ENCODE measurements at regions not wholly inside any gene's neighbourhood (a gene's known extent, or its start where the extent isn't known, plus 50 kb on each side); places are given as distances from the start of the nearest gene placed in this dataset.
"Not testable (repeated sequence)": the region's sequence is repeated elsewhere in the genome, so short reads cannot be mapped to it uniquely, and the experiment has no call there.

DNA sequence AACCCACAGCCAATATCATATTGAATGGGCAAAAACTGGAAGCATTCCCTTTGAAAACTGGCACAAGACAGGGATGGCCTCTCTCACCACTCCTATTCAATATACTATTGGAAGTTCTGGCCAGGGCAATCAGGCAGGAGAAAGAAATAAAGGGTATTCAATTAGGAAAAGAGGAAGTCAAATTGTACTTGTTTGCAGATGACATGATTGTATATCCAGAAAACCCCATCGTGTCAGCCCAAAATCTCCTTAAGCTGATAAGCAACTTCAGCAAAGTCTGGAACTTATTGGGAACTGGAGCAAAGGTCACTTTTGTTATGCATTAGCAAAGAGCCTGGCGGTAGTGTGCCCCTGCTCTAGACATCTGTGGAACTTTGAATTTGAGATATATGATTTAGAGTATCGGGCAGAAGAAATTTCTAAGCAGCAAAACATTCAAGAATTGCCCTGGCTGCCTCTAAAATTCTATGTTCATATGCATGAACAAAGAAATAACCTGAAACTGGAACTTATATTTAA lies 53.4 kb upstream of the PSMA1 start:
- FAIRE-seq: not testable (repeated sequence)

DNA sequence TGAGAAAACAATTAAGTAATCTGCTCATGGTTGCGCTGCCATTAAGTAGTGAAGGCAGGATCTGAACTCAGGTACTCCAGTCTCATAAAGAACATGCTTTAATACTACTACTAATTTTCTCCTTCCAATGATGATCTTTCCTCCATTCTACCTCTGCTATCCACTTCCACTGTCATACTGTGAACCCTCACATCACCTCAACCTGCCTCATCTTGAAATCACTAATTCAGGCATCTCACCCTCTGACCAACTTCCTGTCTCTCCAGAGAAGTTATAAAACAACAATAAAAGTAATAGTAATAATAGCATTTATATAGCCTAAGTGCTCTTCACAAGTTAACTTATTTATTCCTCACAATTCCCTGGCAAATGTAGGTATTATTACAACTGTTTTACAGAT lies 57.1 kb upstream of the PSMA1 start:
- no peak for FAIRE-seq
- DNase-seq (ENCODE audit: low spot score): no peak

More for the DNA sequence above, 53.4 kb upstream of the PSMA1 start:
- DNase-seq (ENCODE audit: low spot score): not testable (repeated sequence)

DNA sequence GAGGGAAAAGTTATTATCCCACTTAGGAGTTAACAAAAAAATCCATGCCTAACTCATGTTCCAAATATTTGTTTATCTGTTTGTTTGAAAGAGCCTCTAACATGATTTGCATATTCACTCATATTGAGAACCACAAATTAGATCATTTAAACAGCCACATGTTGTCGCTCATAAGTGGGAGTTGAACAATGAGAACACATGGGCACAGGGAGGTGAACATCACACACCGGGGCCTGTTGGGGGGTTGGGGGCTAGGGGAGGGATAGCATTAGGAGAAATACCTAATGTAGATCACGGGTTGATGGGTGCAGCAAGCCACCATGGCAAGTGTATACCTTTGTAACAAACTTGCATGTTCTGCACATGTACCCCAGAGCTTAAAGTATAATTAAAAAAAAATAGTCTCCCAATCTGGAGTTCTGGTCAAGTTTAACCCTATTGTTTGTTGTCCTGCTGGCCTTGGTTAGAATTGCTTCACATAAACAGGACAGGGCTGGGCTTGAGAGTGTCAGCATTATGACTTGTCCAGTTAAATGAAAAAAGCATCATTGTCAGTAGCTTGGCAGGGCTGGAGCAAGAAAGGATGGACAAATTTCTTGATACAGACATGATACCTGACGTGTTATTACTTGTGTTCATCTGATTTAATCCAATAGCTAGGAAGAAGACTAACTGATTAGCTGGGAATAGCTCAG lies 57.8 kb upstream of the PSMA1 start:
- DNase-seq (ENCODE audit: low spot score): no peak
- FAIRE-seq: no peak

DNA sequence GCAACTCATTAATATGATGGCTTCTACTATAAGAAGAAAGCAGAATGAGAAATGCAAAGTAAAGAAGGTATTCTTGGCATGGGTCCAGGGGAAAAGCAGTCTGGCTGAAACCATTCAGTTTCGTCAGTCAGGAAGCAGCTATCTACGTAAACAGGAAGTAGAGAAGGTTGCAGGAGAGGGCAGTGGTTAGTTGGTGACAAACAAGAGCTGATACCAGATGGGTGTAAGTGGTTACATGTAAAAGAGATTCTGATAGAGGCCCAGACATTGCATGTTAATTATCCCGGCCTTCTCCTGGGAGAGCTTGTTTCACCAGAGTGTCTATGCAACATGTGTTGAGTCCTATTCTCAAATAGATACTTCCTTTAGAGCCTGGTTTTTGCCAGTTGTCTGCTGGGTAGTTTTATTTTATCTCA lies 58.4 kb upstream of the PSMA1 start:
- peak; percentile 16 for DNase-seq (ENCODE audit: low spot score)
- FAIRE-seq: no peak

DNA sequence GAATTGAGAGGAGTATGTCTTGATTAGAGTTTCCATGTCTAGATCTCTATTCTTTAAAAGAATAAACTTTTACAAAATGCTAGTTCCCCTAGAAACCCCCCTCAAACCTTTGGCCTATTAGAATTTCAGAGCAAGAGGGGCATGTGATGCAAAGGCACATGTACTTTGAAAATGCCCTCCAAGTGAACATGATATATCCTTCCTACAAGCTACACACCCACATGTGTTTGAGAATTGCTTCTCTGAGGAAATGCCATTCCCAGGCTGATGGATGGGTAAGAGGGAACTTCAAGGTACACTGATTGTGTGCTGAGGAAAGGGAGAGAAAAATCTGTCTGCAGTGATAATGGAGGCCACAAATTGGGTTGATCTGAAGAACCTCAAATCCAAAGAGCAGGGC lies 59.5 kb upstream of the PSMA1 start:
- FAIRE-seq (no peak), DNase-seq (ENCODE audit: low spot score) (no peak)

DNA sequence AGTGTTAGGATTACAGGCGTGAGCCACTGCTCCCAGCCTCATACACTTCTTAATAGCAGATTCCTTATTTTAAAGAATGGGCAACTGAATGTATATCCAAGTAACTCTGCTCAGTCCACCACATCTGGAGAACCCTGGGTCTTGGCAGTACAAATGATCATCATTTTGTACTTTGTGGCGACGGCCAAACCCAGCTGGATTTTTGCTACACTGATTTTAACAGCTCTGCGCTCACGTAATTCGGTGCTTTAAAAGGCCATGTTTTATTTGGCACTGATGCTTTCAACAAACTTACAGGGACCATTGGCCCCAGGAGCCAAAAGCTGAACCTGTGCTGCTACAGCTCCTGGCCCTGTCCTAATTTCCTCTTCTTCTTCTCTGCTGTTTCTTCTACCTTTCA lies 60.8 kb upstream of the PDE3B start:
- FAIRE-seq (no peak), DNase-seq (ENCODE audit: low spot score) (no peak)

DNA sequence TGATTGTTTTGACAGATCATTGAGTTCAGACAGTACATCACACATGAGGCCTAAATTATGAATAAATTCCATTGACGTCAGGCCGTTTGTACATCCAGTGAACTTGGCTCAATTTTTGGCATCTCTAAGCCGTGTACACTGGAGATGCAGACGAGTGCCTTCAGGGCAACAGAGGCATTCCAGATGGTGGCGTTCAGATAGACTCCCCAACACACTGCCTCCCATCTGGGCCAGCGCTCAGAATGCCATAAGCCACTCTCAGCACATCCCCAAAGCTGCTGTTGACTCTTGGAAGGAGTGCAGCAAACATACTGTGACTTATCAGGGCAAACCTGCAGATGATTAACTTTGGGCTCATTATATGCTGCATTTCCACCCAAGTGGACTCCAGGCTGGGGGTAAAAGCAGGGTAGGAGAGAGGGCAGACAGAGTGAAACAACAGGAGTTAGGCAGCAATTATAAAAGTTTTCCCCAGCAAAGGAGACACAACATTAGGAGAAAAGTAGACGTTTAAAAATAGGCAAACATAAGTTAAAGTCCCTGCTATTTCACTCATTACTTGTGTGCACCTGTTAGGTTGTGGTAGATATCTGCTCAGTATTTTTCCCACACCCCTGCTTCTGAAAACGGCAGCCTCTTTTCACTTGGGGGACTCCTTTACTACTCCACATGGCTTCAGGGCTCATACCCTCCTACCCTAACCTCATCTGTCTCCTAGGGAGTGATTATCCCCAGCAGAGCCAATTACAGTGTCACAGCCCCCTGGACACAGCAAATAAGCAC lies 60.2 kb upstream of the PDE3B start:
- no peak for DNase-seq (ENCODE audit: low spot score)
- FAIRE-seq: no peak

DNA sequence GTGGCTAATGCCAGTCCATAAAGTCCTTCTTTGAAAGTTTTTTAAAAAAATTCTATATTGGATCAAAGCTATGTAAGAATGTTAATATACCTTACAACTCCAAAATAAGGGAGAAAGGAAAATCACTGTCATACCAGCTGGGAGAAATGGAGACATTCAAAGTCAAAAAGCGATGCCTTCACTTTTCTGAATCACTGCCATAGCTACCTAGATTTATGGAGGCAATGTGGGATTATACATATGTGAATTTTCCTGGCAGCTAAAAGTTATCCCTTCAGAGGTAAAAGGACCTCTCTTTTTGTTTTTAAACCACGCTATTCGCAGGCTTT lies 59.6 kb upstream of the PDE3B start:
- DNase-seq (ENCODE audit: low spot score): no peak
- no peak for FAIRE-seq

DNA sequence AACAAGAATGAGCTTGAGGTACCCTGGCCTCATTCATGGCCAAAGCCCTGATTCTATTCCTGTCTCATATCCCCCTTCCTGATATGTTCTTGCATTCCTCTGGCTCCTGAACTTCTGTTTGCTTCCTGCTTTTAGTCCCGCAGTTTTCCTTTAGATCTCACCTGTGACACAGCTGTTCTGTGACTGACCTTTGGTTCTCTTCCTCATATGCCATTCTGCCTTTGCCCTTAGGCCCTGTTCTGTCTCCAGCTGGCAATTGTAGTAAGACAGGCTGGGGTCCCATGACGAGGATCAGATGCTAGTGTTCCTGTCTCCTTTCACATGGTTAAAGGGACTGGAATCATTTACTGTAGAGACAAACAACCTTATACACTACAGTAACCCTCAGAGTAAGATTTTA lies 59.0 kb upstream of the PDE3B start:
- FAIRE-seq (no peak), DNase-seq (ENCODE audit: low spot score) (no peak)

DNA sequence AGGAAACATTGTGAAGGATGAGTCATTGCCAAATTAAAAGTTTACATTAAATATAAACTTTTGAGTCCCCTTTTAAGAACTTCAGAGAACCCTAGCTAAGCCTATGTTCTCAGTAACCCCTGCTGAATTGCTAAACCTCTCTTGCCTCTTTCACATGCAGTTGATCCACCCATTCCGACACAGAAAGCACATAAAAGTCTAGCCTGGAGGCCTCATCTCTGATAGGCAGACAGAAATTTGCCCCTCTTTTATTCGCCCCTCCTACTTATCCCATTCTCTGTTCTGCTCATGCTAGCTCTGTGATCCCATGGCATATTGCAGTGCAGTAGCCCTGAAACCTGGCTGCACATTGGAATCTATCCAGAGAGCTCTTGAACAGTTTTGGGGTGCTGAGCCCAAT lies 58.2 kb upstream of the PDE3B start:
- FAIRE-seq (no peak), DNase-seq (ENCODE audit: low spot score) (no peak)

DNA sequence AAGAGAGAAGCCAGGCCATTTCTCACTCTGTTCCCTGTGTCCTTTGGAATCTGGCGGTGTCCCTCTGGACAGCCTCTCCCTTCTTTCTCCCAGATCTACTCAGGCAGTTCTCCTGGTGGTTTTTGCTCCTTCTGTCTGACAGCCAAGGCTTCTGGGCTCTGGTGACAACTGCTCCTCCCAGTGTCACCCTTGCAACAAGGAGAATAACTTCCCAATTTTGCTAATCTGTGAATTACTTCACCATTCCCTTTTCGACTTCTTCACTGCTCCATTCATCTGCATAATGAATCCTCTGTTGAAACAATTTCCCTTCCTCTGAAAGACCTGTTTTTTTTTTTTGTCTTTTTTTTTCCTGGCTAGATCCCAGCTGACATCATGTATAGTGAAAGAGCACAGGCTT lies 56.3 kb upstream of the PDE3B start:
- FAIRE-seq: no peak
- DNase-seq (ENCODE audit: low spot score): no peak

DNA sequence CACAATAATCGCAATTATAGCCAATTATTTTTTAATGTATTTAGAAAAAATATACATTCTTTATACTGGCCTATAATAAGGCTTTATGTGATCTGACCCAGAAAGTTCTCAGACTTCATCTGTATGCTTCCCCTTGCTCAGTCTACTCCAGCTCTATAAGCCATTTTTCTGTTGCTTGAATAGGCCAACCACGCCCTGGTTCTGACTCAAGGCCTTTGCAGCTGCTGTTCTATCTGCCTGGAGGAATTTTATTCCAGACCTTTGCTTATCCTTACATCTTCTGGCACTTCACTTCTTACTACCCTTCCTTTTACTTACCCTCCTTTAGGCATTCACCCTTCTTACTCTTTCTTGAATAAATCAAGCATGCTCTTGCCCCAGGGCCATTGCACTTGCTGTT lies 54.9 kb upstream of the PDE3B start:
- FAIRE-seq (no peak), DNase-seq (ENCODE audit: low spot score) (no peak)

DNA sequence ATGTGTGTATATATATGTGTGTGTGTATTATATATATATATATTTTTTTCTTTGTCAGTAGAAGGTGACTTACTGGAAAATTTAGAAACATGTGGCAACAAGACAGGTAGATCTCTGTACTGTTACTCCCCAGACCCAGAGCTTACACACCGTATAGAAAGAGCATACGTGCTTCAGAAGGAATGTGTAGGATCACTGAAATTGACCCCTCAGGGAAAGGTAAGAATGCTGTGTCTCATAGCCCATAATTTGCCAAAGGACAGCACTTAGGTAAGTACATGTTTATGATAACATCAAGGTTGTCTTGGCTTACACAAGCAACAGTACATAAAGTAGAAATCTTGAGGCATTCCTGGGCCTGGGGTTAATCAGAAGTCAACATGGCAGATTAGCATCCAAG lies 54.2 kb upstream of the PDE3B start:
- no peak for DNase-seq (ENCODE audit: low spot score)
- no peak for FAIRE-seq

DNA sequence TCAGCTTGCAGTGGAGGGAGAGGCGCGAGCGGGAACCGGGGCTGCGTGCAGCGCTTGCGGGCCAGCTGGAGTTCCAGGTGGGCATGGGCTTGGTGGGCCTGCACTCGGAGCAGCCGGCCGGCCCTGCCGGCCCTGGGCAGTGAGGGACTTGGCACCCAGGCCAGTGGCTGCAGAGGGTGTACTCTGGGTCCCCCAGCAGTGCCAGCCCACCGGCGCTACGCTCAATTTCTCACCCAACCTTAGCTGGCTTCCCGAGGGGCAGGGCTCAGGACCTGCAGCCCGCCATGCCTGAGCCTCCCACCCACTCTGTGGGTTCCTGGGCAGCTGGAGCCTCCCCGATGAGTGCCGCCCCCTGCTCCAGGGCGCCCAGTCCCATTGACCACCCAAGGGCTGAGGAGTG lies 52.6 kb upstream of the PDE3B start:
- DNase-seq (ENCODE audit: low spot score); FAIRE-seq: not testable (repeated sequence)

DNA sequence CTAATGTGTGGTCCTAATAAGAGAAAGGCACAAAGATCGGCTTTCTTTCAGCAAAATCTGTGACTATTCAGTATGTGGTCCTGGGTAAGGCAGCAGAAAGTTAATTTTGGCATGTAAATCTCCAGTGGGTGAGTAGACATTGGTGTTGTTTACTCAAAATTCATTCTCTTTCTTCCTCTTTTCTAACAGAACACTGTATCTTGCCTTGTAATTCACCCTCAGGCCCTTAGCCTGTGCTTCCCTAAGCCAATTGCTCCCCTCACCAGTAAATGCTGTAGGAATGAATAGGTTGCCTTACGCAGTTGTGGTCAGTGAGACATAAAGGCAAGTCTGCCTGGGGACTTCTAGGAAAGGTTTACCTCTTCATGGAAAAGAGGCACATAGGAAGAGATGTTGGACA lies 49.9 kb upstream of the PDE3B start:
- DNase-seq (ENCODE audit: low spot score) (no peak), FAIRE-seq (no peak)
